AG20443 (cell line): ENCODE measurements at regions not wholly inside any gene's neighbourhood (a gene's known extent, or its start where the extent isn't known, plus 50 kb on each side); places are given as distances from the start of the nearest gene placed in this dataset.
A peak's percentile ranks its signal among the peaks of the same experiment; 100 is the strongest.
"Not testable (repeated sequence)": the region's sequence is repeated elsewhere in the genome, so short reads cannot be mapped to it uniquely, and the experiment has no call there.

ENCODE experiments used
- DNase-seq: peaks from one replicate; pipeline ENCODE4 v3.0.0; 2012; ENCODE audit warnings: low spot score, mixed read lengths

DNA sequence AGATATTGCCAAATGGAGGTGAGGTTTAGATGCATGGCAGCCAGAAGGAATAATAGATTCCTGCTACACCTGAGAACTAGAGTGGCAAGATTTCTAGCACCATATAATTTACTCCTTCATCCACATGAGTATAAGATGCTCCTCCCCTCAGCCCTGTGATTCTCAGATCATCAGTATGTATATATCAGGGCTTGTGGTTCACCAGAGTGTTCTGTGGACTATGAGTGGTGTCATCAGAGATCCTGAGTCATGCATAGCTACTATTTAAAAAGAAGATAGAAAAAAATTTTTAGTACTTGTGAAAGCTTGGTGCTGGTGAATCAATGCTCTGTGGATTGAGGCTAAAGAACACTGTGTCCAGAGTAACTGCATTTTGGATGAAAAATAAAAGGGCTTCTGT is 285.9 kb downstream of the BMP4 start:
- DNase-seq: peak; percentile 16

DNA sequence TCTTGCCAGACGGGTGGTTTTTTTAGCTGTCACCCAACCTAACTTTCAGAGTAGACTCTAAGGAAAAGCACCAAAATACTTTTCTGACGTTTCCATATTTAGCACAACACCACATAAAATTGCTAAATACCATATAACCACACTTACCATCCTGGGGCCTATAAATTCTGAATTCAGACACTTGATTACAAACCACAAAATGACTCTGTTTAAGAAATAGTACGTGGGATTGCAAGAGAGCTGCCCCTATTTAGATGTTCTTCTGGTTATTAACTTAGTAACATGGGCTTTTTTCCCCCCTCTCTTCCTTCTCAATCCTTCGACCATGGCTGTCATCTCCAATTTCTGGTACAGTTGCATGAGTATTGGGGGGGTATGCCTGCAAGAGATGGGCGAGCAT is 287.7 kb downstream of the BMP4 start:
- DNase-seq: no peak

DNA sequence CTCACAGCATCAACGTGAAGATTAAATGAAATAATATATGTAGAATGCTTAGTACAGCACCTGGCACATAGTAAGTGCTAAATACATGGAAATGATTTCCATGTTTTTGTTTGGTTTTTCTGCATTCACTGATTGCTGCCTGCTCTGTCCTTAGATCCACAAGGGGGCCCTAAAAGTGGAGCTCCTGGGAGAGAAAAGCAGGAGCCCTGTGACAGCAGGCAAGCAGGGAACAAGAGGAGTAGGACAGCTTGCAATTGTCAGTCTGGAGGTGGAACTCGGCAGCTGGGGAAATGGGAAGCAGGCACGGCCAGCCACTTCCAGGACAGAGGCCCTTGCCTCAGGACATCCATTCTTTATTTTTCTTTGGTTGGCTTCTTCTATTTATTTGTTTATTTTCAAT is 292.9 kb downstream of the BMP4 start:
- peak; percentile 16 for DNase-seq

DNA sequence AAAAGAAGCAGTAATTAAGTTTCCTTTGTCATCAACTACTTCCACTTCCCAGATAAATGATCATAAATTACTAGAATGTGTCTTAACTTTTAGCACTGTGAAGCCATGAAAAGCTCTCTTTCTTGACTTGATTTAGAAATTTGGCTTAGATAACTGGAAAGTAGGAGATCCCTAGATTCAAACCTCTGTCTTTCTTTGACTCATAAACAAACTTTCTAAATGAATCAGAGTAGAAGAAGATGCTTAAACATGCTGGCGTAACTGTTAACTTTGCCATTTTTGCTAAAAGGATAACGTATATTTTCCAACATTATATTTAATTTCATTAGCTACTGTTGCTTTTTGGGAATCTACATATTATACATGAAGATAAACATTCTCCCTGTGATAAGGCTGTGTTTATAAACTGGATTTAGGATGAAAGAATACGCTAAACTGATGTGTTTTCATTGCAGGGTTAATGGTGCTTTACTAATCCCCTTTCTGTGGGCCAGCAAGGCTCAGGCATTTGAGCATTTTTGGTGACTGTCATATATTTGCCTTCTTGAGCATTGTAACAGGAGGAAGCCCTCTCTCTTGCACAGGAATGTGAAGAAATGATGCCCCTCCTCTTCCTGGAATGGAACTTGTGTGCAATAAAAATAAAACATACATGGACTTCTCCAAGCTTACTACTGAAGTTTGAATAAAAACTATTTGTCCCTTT is 301.4 kb downstream of the BMP4 start:
- DNase-seq: no peak

DNA sequence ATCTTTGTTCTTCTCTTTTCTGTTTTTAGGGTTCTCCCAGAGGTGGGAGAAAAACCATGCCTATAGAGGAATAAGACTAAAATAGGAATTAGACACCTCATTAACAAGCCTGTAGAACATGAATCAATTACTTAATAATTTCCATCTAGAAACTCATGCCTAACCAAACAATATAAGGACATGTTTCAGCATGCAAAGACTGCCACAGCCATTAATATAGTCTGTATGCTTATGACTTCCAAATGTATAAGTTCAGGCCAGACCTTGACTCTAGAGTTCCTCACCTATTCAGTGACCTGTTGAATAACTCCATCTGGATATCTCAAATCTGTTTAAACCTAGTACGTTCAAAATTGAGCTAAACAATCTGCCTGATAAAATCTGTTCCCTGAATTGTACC is 304.6 kb downstream of the BMP4 start:
- no peak for DNase-seq

DNA sequence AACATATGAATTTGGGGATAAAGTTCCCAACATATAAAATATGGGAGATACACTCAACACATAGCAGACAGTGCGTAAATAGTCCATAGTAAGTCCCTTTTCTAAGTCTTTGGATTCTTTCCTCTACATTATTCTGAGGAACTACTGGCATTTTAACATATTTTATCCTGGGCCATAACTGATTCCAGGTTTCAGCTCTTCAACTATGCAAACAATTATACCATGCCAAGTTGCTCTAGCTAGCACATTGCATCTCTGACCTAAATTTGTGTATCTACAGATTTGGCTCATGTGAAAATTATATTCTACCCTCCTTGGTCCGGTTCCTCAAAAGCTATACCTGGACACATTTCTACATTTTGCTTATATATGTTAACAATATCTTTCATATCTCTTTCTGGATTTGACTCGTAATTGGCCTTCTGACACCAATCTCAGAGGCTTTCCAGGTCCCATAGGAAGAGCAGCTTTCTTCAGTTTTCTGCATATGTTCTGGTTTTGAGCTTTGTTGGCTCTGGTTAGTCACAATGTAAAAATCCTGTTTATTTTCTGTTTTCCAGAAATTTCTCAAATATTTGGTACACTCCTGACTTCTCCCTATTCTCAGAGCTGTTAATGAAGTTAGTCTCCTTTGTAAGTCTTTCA is 305.4 kb downstream of the BMP4 start:
- DNase-seq: no peak

DNA sequence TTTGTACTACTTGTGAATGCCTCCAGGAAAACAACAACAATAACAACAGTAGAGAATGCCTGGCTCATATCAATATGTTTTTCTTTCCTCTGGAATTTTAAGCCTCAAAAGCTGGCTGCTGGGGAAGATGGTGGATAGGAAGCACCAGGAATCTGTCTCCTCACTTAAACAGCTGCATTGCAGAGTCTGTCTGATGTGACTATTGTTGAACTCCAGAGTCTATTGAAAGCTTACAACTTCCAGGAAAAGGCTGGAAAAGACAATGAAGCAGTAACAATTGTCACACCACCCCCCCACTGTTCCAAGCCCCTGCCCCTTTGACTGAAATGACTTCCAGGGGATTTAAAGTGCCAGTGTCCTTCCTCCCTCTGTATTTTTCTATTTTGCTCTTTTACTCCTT is 309.7 kb downstream of the BMP4 start:
- no peak for DNase-seq

DNA sequence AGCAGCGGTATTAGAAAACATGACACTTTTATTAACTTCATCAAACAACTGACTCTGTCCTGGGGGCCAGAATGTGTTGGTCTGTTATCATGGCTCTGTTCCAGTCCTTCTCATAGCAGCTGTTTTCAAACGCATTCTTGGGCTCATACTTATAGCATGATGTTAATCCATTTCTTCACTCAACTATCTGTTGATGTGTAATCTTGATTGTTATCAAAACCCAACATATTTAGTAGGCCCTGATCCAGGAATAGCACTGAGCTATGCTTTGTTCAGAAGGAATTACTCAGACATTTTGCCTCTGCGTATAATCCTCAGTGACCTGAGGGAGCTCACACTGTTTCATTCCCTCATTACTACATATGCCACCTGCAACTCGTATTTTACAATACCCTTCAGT is 315.9 kb downstream of the BMP4 start:
- no peak for DNase-seq

DNA sequence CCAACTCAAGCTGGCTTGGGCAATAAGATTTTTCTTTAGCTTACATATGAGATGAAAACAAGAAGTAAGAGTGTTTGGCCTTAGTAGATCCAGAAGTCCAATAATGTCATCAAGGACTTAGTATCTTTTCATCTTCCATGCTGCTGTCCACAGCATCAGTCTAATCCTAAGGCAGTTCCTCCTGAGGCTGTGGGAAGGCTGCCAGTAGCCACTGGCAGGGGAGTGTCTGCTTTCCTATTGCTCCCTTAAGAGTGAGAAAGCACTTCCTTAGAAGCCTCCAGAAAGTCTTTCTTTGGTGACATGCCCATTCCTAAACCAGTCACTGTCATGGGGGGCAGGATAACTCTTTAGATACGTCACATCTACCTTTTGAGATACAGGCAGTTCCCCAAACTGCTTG is 317.7 kb downstream of the BMP4 start:
- DNase-seq: no peak

DNA sequence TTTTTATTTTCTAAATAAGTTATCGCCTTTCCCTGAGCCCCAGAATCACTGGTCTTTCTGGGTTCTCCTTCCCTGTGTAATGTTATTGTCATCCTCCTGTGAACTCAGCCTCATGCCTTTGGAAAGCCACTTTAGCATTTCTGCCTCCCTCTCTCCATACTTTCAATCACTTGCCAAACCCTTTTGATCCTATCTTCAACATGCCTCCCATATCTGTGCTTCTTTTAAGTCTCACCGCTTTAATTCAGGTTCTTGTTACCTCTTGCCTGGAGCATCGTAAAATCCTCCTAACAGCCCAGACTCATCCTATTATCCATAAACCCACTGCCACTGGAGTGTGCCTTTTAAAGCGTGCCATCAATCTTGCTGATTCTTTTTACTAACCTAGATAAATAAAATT is 321.8 kb downstream of the BMP4 start:
- no peak for DNase-seq

DNA sequence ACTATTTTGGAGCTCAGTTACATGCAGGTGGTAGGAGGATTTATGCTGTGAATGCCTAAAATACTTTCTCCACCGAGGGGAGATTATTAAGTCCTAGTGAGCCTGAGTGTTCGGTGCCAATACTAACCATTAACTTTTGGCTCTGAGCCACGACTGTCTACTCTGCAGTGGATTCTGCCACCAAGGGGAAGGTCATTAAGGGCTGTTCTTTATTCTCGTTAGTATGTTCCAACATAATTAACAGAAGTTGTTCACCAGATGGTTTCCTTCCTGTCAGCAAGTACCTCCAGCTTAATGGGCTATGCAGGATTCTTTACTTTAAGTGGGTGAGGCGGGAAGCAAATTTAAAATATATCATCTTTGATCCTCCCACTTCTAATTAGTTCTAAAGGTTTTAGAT is 326.3 kb downstream of the BMP4 start:
- DNase-seq: no peak

DNA sequence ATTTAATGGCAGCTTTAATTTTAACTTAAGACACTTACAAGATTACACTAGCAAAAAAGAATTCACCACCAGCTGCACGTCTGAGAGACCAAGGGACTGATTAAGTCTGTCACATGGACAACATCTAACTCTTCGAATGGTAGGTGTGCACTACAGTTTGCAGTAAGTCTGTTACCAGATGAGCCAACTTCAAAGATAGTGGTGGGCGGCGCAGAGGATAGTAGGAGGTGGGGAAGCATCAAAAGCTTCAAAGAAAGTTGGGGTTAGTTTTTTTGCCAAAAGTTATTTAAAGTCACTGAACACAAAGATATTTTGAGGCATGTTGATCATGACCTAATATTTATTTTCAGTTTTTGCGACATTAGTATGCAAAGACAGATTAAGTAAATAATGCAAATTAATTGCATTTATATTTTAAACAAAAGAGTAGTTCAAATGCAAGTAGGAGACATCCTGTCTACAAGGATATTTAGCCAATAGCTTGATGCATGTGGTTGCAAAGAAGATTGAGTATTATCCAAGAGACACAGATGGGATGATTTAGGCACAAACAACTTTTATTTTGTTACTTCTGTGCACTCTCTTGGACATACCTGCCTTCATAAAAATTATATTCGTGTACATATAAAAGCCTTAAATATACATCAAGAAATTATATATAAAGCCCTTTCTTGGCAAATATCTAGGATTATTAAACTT is 327.7 kb downstream of the BMP4 start:
- no peak for DNase-seq

DNA sequence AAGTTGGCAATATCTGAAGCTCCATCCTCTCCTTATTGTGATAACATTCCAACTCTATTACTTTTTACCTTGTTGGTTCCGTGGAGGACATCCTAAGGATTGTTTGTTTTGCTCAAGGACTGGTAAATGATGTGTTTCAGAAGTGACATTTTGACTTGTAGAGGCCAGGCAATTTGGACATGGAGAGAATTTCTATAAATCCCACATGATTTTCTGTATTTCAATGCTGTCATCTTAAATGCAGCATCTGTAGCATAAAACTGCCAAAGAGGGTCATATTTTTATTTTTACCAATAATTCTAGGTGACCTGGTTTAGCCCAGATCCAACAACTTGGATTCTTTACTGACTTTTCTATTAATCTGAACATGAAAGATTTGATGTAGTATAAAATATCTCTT is 328.4 kb downstream of the BMP4 start:
- DNase-seq: no peak

DNA sequence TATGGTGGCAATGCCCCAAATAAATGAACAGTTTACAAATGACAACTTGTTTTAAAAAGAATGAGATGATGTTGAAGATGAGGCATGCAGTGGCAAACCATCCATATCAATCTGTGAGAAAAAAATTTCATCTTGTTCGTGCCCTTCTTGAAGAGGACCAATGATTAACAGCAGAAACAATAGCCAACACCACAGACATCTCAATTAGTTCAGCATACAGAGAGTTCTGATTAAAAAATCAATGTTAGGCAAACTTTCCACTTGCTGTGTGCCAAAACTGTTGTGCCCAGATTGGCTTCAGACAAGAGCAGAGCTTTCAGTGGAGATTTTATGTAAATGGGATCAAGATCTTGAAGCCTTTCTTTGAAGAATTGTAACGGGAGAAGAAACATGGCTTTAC is 329.9 kb downstream of the BMP4 start:
- DNase-seq: no peak

DNA sequence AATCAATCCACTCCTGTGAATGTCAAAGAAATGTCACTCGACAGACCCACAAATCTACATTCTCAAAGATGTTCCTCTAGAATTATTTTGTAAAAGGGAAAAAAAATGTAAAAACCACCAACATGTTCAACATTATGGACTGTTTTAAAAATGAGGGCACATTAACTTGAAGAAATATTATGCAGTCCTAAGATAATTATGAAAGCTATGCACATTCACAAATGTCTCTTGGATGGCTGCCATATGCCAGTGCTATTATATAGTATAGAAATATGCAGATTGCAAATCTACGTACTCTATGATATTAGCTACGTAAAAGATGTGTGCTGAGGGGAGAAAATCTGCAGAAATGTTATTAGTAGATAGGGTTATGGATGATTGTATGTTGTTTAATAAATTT is 334.2 kb downstream of the BMP4 start:
- no peak for DNase-seq

DNA sequence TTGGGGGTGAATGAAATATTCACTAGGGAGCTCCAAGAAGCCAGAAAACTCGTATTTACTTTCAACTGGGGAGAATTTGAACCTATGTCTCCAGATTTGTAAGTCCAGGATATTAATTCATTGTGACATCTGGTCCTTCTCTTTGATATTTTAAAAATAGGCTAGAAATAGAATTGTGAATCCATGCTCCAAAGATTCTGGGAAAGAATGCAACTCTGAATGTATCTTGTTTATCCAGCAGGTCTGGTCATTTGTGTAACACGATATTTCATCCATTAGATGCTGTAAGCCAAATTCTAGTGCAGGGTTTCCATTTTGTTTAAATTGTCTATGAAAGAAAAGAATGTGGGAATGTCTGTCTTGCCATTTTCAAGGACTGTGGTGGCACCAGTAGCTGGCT is 334.7 kb downstream of the BMP4 start:
- no peak for DNase-seq

DNA sequence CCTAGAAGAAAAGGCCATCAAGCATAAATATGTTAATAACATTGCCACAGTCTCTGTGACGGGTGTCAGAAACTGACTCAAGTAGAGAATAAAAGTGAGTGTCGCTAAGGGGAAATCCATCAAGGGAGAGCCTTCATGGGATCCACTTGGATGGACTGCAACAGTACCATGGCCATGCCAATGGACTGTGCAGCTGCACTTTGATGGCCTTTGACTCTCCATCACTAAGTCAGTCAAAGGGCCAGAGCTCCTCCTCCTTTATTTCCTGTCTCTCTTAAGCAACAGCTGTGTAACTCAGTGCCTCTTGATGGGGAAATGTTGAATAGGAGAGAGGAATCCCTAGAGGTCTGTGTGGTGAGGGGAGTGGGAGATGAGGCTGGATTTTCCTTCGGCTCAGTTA is 335.2 kb downstream of the BMP4 start:
- DNase-seq: no peak

DNA sequence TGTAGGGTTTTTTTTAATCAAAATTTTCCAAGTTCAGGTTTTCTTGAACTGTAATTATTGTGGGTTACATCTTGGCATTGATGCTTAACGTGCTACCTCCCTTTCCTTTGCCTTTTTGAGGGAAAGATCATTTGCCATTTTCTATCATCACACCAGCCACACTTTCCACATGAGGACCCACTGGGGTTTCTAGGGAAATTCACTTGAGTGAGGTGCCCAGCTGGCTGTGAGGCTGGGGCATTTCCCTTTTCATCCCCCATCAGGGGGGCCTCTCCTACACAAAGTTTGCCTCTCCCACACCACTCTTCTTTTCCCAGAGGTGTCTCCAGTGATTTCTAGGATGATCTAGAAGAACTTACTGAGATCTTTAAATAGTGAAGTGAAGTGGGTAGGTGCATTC is 335.7 kb downstream of the BMP4 start:
- DNase-seq: no peak

DNA sequence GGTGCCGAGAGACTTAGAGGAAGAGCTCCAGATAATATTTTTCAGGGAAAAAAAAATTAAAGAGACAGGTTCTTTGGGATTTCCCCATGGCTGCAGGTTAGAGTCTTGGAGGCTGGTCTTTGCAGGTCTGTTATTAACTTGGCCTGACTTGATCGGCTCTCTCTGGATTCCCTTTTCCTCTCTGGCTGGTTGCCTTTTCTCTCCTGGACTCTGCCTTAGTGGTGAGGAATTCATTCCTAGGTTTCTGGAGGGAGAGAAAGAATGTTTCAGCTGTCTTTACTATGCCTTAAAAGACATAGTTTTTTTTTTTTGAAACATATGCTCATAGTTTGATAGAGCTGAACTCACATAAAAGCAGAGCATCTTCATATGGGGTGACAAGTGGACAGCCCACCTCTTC is 336.3 kb downstream of the BMP4 start:
- DNase-seq: peak; percentile 24

DNA sequence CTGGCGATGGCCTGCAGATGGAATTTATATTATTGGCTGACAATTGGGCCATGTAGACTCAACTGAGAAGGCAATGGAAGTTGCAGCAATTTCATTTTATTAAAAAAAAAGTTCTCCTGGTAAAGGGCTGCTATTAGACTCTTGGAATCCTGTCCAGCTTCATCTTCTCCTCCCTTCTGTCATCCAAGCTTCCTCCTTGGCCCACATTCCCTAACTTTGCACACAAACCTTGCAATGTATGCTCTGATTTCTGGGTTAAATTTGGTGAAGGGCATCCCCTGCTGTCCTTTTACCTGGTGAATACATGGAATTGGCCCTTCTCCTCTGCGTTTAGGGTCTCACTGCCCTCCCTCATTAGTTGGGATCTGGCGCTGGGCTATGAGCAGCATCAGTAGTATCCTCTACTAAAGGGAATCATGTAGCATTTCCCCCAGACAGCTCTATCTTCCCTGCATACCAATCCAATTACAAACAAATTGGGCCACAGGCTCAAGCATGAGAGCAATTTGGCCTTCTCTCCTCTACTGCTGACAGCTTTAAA is 336.9 kb downstream of the BMP4 start:
- DNase-seq: peak; percentile 78

DNA sequence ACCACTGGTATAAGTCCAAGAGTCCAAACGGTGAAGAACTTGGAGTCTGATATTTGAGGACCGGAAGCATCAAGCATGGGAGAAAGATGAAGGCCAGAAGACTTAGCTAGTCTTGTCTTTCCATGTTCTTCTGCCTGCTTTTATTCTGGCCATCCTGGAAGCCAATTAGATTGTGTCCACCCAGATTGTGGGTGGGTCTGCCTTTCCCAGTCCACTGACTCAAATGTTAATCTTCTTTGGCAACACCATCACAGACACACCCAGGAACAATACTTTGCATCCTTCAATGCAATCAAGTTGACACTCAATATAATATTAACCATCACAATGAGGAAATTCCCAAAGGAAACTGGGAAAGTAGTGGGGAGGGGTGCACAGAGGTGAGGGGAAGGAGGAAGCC is 340.1 kb downstream of the BMP4 start:
- not testable (repeated sequence) for DNase-seq

DNA sequence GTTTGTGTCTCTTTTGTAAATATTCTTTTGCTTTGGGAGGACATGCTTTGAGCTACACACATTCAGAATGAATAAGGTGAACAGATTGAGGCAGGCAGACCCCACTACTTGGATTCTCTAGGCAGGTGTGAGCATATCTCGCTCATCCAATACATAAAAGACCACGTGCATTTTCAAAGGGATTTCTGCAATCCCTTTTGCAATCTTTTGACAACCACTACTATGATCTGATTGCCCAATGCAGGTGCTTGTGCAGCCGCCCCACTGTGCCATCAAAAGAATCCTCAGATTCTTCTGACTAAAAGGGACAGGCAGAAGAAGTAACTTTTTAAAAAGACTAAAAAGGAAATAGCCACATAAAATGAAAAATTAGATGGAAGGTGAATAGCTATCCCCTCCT is 341.4 kb downstream of the BMP4 start:
- no peak for DNase-seq
